Gastrocnemius medialis (tissue), 4 donors: ENCODE measurements at regions not wholly inside any gene's neighbourhood (a gene's known extent, or its start where the extent isn't known, plus 50 kb on each side); places are given as distances from the start of the nearest gene placed in this dataset.

ENCODE experiments used
- ATAC-seq, 2 donors: fragments of 150-250 bp; one replicate each; pipeline ENCODE4 v1.9.1; 2016
- DNase-seq, 2 donors: peaks; one replicate each; pipeline ENCODE4 v3.0.0-alpha.2; 2019
- H3K27ac ChIP-seq, 4 donors: fragments of 200-600 bp; sonication (generic); 1 replicate in 1 of 4; 2 replicates in 3 of 4; pipeline ENCODE4 v1.5.1; 2016 to 2018; ENCODE audit warnings: mild to moderate bottlenecking in 2 of 4, moderate library complexity in 1 of 4
- H3K27me3 ChIP-seq, 3 donors: fragments of 200-600 bp; sonication (generic) in 2 of 3; 1 replicate in 1 of 3; 2 replicates in 2 of 3; pipeline versions ENCODE4 v1.5.1 to v1.6.0; 2016 to 2019; ENCODE audit warnings: mild to moderate bottlenecking in 1 of 3, moderate library complexity in 1 of 3
- H3K36me3 ChIP-seq, 2 donors: fragments of 200-600 bp; sonication (generic) in 1 of 2; one replicate each; pipeline ENCODE4 v1.5.1; 2017 to 2018
- H3K4me1 ChIP-seq, 2 donors: fragments of 200-600 bp; sonication (generic) in 1 of 2; one replicate each; pipeline ENCODE4 v1.5.1; 2016 to 2017; ENCODE audit warnings: mild to moderate bottlenecking in 2 of 2
- H3K4me3 ChIP-seq, 4 donors: fragments of 200-600 bp; sonication (generic) in 3 of 4; 1 replicate in 1 of 4; 2 replicates in 3 of 4; pipeline ENCODE4 v1.5.1; 2016 to 2019; ENCODE audit warnings: mild to moderate bottlenecking in 2 of 4
- H3K9me3 ChIP-seq, 3 donors: fragments of 200-600 bp; sonication (generic) in 2 of 3; 1 replicate in 1 of 3; 2 replicates in 2 of 3; pipeline ENCODE4 v1.5.1; 2016 to 2019
- CTCF ChIP-seq, 5 experiments: fragments of 450-650 bp in 3 of 5; fragments of 200-600 bp in 2 of 5; sonication (generic) in 2 of 5; IDR thresholded peaks in 4 of 5; conservative IDR thresholded peaks in 1 of 5; 1 replicate in 4 of 5; 2 replicates in 1 of 5; pipeline ENCODE4 v1.5.1; 2016 to 2019; ENCODE audit warnings: antibody characterized with exemption in 5 of 5, mild to moderate bottlenecking in 3 of 5, moderate library complexity in 3 of 5
- POLR2A ChIP-seq, 2 donors: fragments of 450-650 bp; IDR thresholded peaks; one replicate each; pipeline ENCODE4 v1.6.1; 2017; ENCODE audit warnings: antibody characterized with exemption in 2 of 2, mild to moderate bottlenecking in 2 of 2, moderate library complexity in 2 of 2
- in situ Hi-C, 4 donors: fragments of 200-750 bp; cut with MboI; loops; one replicate each; pipeline versions ENCODE4 v1.15.0 to v1.8.0; 2017; ENCODE audit warnings: low sequenced_read_pairs in 4 of 4
- intact Hi-C: fragments of 100-400 bp; cut with DNase I; formaldehyde crosslinking; loops from one replicate; pipeline ENCODE4 v1.15.1; 2023; ENCODE audit warnings: low total_unique reads

GRCh38 chr19:31832176-31832548, 482.9 kb upstream of the TSHZ3 start:
- DNase-seq (no peak), ATAC-seq (no peak)
- TF ChIP-seq CTCF (IDR thresholded peaks at IDR 0.05 in 4 of 5, conservative IDR thresholded peaks at IDR 0.05 in 1 of 5): no peak
- TF ChIP-seq POLR2A (IDR thresholded peaks at IDR 0.05): no peak
- H3K4me3 ChIP-seq: no peak overlapping the region
- H3K4me1 ChIP-seq: no peaks in the 10 kb centered on the region
- H3K27ac ChIP-seq: no peak overlapping the region
- H3K36me3 ChIP-seq: no peaks in the 10 kb centered on the region
- in situ Hi-C loops: no loop called here
- intact Hi-C loops: no loop called here
- no peaks in the 10 kb centered on the region for H3K27me3 ChIP-seq
- no peaks in the 10 kb centered on the region for H3K9me3 ChIP-seq

- H3K4me3 ChIP-seq: no peak overlapping the region
- ATAC-seq (no peak), DNase-seq (no peak)
- no peak overlapping the region for H3K27ac ChIP-seq
- H3K4me1 ChIP-seq: no peaks in the 10 kb centered on the region
- intact Hi-C loops: no loop called here
- in situ Hi-C loops: no loop called here
- H3K27me3 ChIP-seq: no peaks in the 10 kb centered on the region
- H3K36me3 ChIP-seq: no peaks in the 10 kb centered on the region
- H3K9me3 ChIP-seq: no peaks in the 10 kb centered on the region
- TF ChIP-seq CTCF (IDR thresholded peaks at IDR 0.05 in 4 of 5, conservative IDR thresholded peaks at IDR 0.05 in 1 of 5): no peak
- no peak for TF ChIP-seq POLR2A (IDR thresholded peaks at IDR 0.05)
Measured at GRCh38 chr19:31834070-31834469, 484.8 kb upstream of the TSHZ3 start.

GRCh38 chr19:31838163-31838815, 489.1 kb upstream of the TSHZ3 start:
- intact Hi-C loops (no loop called here), in situ Hi-C loops (no loop called here)
- Histone ChIP-seq H3K27me3 (no peaks in the 10 kb centered on the region), H3K9me3 (no peaks in the 10 kb centered on the region), H3K36me3 (no peaks in the 10 kb centered on the region), H3K4me1 (no peaks in the 10 kb centered on the region), H3K27ac (no peak overlapping the region), H3K4me3 (no peak overlapping the region)
- DNase-seq (no peak), ATAC-seq (no peak)
- no peak for TF ChIP-seq POLR2A (IDR thresholded peaks at IDR 0.05)
- TF ChIP-seq CTCF (IDR thresholded peaks at IDR 0.05 in 4 of 5, conservative IDR thresholded peaks at IDR 0.05 in 1 of 5): no peak

- no peaks in the 10 kb centered on the region for H3K4me1 ChIP-seq
- TF ChIP-seq CTCF (IDR thresholded peaks at IDR 0.05 in 4 of 5, conservative IDR thresholded peaks at IDR 0.05 in 1 of 5) (no peak), POLR2A (IDR thresholded peaks at IDR 0.05) (no peak)
- no peaks in the 10 kb centered on the region for H3K9me3 ChIP-seq
- DNase-seq (no peak), ATAC-seq (no peak)
- H3K4me3 ChIP-seq: no peak overlapping the region
- no peaks in the 10 kb centered on the region for H3K27me3 ChIP-seq
- intact Hi-C loops: no loop called here
- H3K27ac ChIP-seq: no peak overlapping the region
- in situ Hi-C loops: no loop called here
- H3K36me3 ChIP-seq: no peaks in the 10 kb centered on the region
Measured at GRCh38 chr19:31840371-31840770, 491.1 kb upstream of the TSHZ3 start.

- Histone ChIP-seq H3K36me3 (no peaks in the 10 kb centered on the region), H3K4me3 (no peak overlapping the region), H3K4me1 (no peaks in the 10 kb centered on the region), H3K9me3 (no peaks in the 10 kb centered on the region), H3K27ac (no peak overlapping the region), H3K27me3 (no peaks in the 10 kb centered on the region)
- intact Hi-C loops: no loop called here
- in situ Hi-C loops: no loop called here
- DNase-seq (no peak), ATAC-seq (no peak)
- no peak for TF ChIP-seq CTCF (IDR thresholded peaks at IDR 0.05 in 4 of 5, conservative IDR thresholded peaks at IDR 0.05 in 1 of 5)
- no peak for TF ChIP-seq POLR2A (IDR thresholded peaks at IDR 0.05)
Measured at GRCh38 chr19:31841755-31842154, 492.5 kb upstream of the TSHZ3 start.
